ENCODE measurements at regions not wholly inside any gene's neighbourhood (a gene's known extent, or its start where the extent isn't known, plus 50 kb on each side); places are given as distances from the start of the nearest gene placed in this dataset.

DNA sequence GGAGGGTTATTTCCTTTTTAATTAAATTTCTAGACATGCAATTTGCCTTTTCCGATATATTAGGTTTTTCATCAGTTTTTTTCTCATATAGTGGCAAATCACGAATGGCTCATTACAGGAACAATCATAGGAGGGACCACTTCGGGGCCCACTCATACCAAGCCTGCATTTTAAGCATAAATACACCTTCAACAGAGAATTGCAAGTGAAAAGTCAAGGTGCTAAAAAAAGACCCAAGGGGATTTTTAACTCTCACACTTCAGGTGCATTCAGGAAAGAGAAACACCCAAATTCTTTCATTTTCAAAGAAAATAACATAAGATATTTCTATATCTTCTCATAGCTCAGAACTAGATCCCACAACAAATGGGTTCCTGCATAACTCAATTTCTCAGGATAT is 979.6 kb upstream of the NR2F2 start:
- no peaks in the 10 kb centered on the region for H3K27me3 ChIP-seq
- H3K36me3 ChIP-seq, result no peaks in the 10 kb centered on the region
- DNase-seq (ENCODE audit: low spot score in 2 of 2), result no peak
- no peak overlapping the region for H3K4me3 ChIP-seq
- TF ChIP-seq POLR2A (IDR thresholded peaks at IDR 0.05), result no peak
- no peak for TF ChIP-seq POLR2AphosphoS5 (IDR thresholded peaks at IDR 0.05)
- no peak for TF ChIP-seq CTCF (IDR thresholded peaks at IDR 0.05)
- intact Hi-C loops (cut with DNase I; ENCODE audit: low total_unique reads), result no loop called here
- H3K4me1 ChIP-seq, result no peaks in the 10 kb centered on the region
- no peaks in the 10 kb centered on the region for H3K9me3 ChIP-seq
- H3K27ac ChIP-seq, result no peak overlapping the region

GRCh38 chr15:95352631-95353187 is 977.8 kb upstream of the NR2F2 start:
- TF ChIP-seq POLR2AphosphoS5 (IDR thresholded peaks at IDR 0.05) (no peak), POLR2A (IDR thresholded peaks at IDR 0.05) (no peak), CTCF (IDR thresholded peaks at IDR 0.05) (no peak)
- H3K4me3 ChIP-seq, result no peak overlapping the region
- no peaks in the 10 kb centered on the region for H3K9me3 ChIP-seq
- H3K4me1 ChIP-seq, result no peaks in the 10 kb centered on the region
- H3K36me3 ChIP-seq, result no peaks in the 10 kb centered on the region
- H3K27ac ChIP-seq, result no peak overlapping the region
- H3K27me3 ChIP-seq, result no peaks in the 10 kb centered on the region
- intact Hi-C loops (cut with DNase I; ENCODE audit: low total_unique reads), result no loop called here
- no peak for DNase-seq (ENCODE audit: low spot score in 2 of 2)

DNA sequence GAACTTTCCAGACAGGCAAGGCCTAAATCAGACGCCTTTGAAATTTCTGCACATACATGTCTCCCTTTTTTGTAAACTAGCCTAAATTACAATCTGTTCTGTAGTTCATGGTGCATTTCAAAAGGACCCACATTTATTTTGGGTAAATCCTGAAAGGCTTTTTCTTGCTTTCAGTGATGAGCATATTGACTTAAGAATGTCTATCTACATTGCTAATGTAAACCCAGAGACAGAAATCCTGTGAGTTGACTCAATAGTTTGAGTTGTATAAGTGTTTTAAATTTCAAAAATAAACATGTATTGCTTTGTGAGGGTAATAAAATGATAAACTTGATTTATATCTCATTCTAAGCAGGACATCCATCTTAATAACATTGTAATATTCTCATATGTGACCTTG is 977.0 kb upstream of the NR2F2 start:
- H3K4me1 ChIP-seq, result no peaks in the 10 kb centered on the region
- H3K9me3 ChIP-seq, result no peaks in the 10 kb centered on the region
- H3K4me3 ChIP-seq, result no peak overlapping the region
- H3K27me3 ChIP-seq, result no peaks in the 10 kb centered on the region
- TF ChIP-seq POLR2A (IDR thresholded peaks at IDR 0.05) (no peak), POLR2AphosphoS5 (IDR thresholded peaks at IDR 0.05) (no peak), CTCF (IDR thresholded peaks at IDR 0.05) (no peak)
- H3K27ac ChIP-seq, result no peak overlapping the region
- intact Hi-C loops (cut with DNase I; ENCODE audit: low total_unique reads), result no loop called here
- H3K36me3 ChIP-seq, result no peaks in the 10 kb centered on the region
- DNase-seq (ENCODE audit: low spot score in 2 of 2), result no peak

DNA sequence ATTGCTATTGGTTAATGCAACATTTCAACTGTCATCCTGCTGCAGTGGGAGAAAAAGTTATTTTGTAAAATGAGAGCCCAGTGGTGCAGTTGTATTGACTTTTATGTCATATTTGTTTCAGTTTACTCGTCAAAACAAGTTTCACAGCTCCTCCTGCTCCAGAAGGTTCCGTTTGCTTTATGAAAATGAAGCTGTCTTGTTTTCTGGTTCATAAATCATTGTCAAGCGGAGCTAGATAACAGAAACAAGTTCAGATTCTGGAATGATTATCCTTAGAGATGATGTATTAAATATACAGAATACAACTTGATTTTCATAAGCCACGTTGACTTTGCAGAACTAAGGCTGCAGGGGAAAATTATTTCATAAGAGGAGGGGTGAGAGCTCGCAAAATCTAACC is 970.5 kb upstream of the NR2F2 start:
- no peak for DNase-seq (ENCODE audit: low spot score in 2 of 2)
- intact Hi-C loops (cut with DNase I; ENCODE audit: low total_unique reads), result no loop called here
- Histone ChIP-seq H3K4me1 (no peaks in the 10 kb centered on the region), H3K4me3 (no peak overlapping the region), H3K27me3 (no peaks in the 10 kb centered on the region), H3K9me3 (peaks cover 0 to 5% of the 10 kb centered on the region in 2 donors), H3K36me3 (no peaks in the 10 kb centered on the region), H3K27ac (no peak overlapping the region)
- TF ChIP-seq POLR2A (IDR thresholded peaks at IDR 0.05) (no peak), CTCF (IDR thresholded peaks at IDR 0.05) (no peak)

DNA sequence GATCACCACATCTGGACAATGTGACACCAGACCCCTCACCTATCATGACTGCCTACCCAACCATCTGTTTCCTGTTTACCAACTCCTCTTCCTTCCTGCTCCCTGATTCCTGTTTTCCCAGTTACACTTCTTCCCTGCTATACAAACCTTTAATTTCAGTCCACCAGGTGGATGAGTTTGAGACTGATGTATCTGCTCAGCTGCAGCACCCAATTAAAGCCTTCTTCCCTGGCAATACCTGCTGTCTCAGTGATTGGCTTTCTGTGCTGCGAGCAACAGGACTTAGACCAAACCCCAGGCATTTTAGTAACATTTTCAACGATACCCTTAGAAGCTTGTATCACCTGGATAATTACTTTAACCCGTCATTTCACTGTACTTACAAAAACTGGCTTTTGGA is 968.2 kb upstream of the NR2F2 start:
- Histone ChIP-seq H3K27ac (no peak overlapping the region), H3K4me3 (no peak overlapping the region), H3K36me3 (no peaks in the 10 kb centered on the region), H3K9me3 (peaks cover 0 to 5% of the 10 kb centered on the region in 2 donors), H3K4me1 (no peaks in the 10 kb centered on the region), H3K27me3 (no peaks in the 10 kb centered on the region)
- intact Hi-C loops (cut with DNase I; ENCODE audit: low total_unique reads), result no loop called here
- TF ChIP-seq POLR2A (IDR thresholded peaks at IDR 0.05) (no peak), POLR2AphosphoS5 (IDR thresholded peaks at IDR 0.05) (no peak)
- DNase-seq (ENCODE audit: low spot score in 2 of 2), result no peak

DNA sequence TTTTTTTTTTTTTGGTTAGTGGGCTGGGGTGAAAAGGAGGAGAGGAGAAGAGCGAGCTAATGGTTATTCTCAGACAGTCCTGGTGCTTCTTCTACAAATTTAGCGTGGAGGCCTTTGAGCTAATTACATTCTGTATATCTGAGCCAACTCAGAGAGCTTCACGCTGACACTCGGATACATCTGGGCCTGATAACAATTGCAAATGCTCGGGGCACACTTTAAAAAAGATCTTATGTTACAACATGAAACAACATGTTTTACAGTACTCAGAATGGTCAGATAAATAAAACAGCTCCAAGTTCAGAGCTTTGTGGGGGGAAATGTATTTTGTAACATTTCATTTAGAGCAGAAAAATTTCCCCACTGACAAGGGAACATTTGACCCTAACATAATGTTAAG is 966.9 kb upstream of the NR2F2 start:
- Histone ChIP-seq H3K4me1 (no peaks in the 10 kb centered on the region), H3K36me3 (no peaks in the 10 kb centered on the region), H3K4me3 (no peak overlapping the region), H3K27me3 (no peaks in the 10 kb centered on the region), H3K9me3 (peaks cover 0 to 5% of the 10 kb centered on the region in 2 donors), H3K27ac (peak overlapping the region in 1 of 2 donors; percentile 32)
- intact Hi-C loops (cut with DNase I; ENCODE audit: low total_unique reads), result no loop called here
- DNase-seq (ENCODE audit: low spot score in 2 of 2), result no peak
- TF ChIP-seq CTCF (IDR thresholded peaks at IDR 0.05), result no peak
- no peak for TF ChIP-seq POLR2AphosphoS5 (IDR thresholded peaks at IDR 0.05)
- TF ChIP-seq POLR2A (IDR thresholded peaks at IDR 0.05), result no peak
